IMR-90 (cell line): ENCODE measurements at regions not wholly inside any gene's neighbourhood (a gene's known extent, or its start where the extent isn't known, plus 50 kb on each side); places are given as distances from the start of the nearest gene placed in this dataset.

ENCODE experiments used
- CTCF ChIP-seq: conservative IDR thresholded peaks from 2 replicates; pipeline ENCODE4 v1.5.1; 2012; ENCODE audit warnings: mild to moderate bottlenecking, low read depth, low read length, improper control_type of control experiment
- POLR2A ChIP-seq: IDR thresholded peaks from 2 replicates; pipeline ENCODE4 v1.6.1; 2012; ENCODE audit warnings: mild to moderate bottlenecking, low read depth, low read length
- RAD21 ChIP-seq: IDR thresholded peaks from 2 replicates; pipeline ENCODE4 v1.6.1; 2012; ENCODE audit warnings: low read length, improper control_type of control experiment
- SMC3 ChIP-seq: fragments of 150-350 bp; IDR thresholded peaks from 2 replicates; pipeline ENCODE4 v1.6.1; 2016; ENCODE audit warnings: low read depth, mild to moderate bottlenecking, antibody characterized with exemption, low read length, moderate library complexity

- TF ChIP-seq CTCF (no peak), POLR2A (no peak), SMC3 (no peak), RAD21 (no peak)
Observed at GRCh38 chr6:90663873-90664272, 77.0 kb upstream of the MAP3K7 start.
